ENCODE measurements at regions not wholly inside any gene's neighbourhood (a gene's known extent, or its start where the extent isn't known, plus 50 kb on each side); places are given as distances from the start of the nearest gene placed in this dataset.

GRCh38 chr11:45432100-45432499, 146.0 kb upstream of the SYT13 start:
- Histone ChIP-seq H3K4me2 (ENCODE audit: insufficient read depth, low read length, poor library complexity, severe bottlenecking) (no peak overlapping the region), H3K9me3 (replicated peaks in 1 of 2; ENCODE audit: control insufficient read depth in 2 of 2, insufficient read depth in 1 of 2, low read depth in 1 of 2, low read length in 2 of 2) (no peaks in the 10 kb centered on the region), H3K9ac (ENCODE audit: low read depth, low read length, poor library complexity) (no peak overlapping the region), H3K36me3 (replicated peaks in 1 of 2; ENCODE audit: control insufficient read depth in 2 of 2, insufficient read depth in 2 of 2, low read length in 2 of 2) (no peaks in the 10 kb centered on the region), H3K23ac (ENCODE audit: low read depth, low read length, poor library complexity) (no peak overlapping the region), H3K18ac (ENCODE audit: low read length) (no peak overlapping the region), H3K27me3 (ENCODE audit: control insufficient read depth in 3 of 3, insufficient read depth in 3 of 3, low read depth in 1 of 3, low read length in 3 of 3) (peaks cover 0 to 28% (median 0%) of the 10 kb centered on the region in 3 experiments), H2AFZ (ENCODE audit: low read length) (no peak overlapping the region), H2BK120ac (ENCODE audit: low read depth, low read length) (no peak overlapping the region), H3K4me3 (ENCODE audit: low read length in 2 of 2) (no peak overlapping the region), H4K91ac (ENCODE audit: low read depth, low read length, poor library complexity) (no peak overlapping the region), H3K27ac (replicated peaks; ENCODE audit: low read length) (no peak overlapping the region), H3K4ac (ENCODE audit: low read length) (no peak overlapping the region), H2BK15ac (ENCODE audit: low read length) (no peak overlapping the region), H3K14ac (ENCODE audit: low read length) (no peak overlapping the region), H2BK12ac (ENCODE audit: low read length) (no peak overlapping the region), H3K79me1 (ENCODE audit: low read depth, low read length) (no peaks in the 10 kb centered on the region), H3K4me1 (ENCODE audit: control insufficient read depth in 2 of 2, insufficient read depth in 1 of 2, low read depth in 1 of 2, low read length in 2 of 2) (peaks cover 0 to 2% of the 10 kb centered on the region in 2 donors), H4K8ac (ENCODE audit: low read depth, low read length) (no peak overlapping the region), H2AK5ac (ENCODE audit: low read depth, low read length) (no peak overlapping the region), H2BK5ac (ENCODE audit: low read length) (no peak overlapping the region)
- DNase-seq (ENCODE audit: low spot score) = no peak
- WGBS, 2 donors (ENCODE audit: extremely low coverage in 2 of 2, insufficient read length in 2 of 2, insufficient replicate concordance in 1 of 2) = no CpG with 5 or more reads among the region's 3 CpGs

DNA sequence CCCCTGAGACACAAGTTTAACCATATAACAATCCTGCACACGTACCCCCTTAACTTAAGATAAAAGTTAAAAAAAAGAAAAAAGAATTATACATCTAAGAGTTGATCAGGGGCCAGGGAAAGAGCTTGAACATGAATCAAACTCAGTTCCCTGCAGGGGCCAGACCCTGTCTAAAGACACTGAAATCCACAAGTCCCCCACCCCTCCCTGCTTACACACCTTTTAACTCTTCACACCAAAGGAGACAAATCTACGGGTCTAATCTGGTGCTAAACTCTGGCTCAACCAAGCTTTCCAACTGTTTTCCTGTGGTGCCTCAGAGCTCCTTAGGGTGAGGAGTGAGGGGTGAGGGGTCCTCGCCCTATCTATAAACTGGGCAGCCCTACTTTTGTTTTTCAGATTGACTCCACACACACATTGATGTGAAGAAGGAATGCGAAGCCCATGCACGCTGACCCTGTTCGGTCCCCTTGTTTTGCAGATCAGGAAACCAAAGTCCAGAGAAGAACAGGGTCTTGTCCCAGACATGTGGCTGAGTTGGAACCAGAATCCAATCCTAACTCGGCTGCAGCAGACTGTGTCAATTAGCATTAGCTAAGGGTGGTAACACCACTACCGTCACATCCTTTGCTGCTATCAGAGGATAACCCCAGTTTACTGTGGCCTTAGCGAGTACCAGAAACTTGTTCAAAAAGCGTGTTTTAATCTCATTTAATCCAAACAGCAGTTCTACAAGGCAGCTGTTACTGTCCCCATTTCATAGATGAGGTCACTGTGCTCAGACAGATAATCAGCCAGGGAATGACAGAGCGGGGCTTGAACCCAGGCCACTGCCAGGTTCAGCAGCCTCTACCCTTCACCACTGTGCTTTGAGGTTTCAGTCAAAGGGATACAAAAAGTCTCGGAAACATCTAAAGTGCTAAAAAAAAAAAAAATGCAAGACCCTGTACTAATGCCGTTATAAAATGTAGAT, 145.2 kb upstream of the SYT13 start:
- Histone ChIP-seq H3K36me3 (replicated peaks in 1 of 2; ENCODE audit: control insufficient read depth in 2 of 2, insufficient read depth in 2 of 2, low read length in 2 of 2) (no peaks in the 10 kb centered on the region), H3K27ac (replicated peaks; ENCODE audit: low read length) (no peak overlapping the region), H2AK5ac (ENCODE audit: low read depth, low read length) (no peak overlapping the region), H3K4me1 (ENCODE audit: control insufficient read depth in 2 of 2, insufficient read depth in 1 of 2, low read depth in 1 of 2, low read length in 2 of 2) (peaks cover 0 to 2% of the 10 kb centered on the region in 2 donors), H3K4ac (ENCODE audit: low read length) (no peak overlapping the region), H3K14ac (ENCODE audit: low read length) (no peak overlapping the region), H2BK12ac (ENCODE audit: low read length) (no peak overlapping the region), H3K9ac (ENCODE audit: low read depth, low read length, poor library complexity) (no peak overlapping the region), H2AFZ (ENCODE audit: low read length) (no peak overlapping the region), H4K8ac (ENCODE audit: low read depth, low read length) (no peak overlapping the region), H4K91ac (ENCODE audit: low read depth, low read length, poor library complexity) (no peak overlapping the region), H3K18ac (ENCODE audit: low read length) (no peak overlapping the region), H2BK15ac (ENCODE audit: low read length) (peak overlapping the region; percentile 50), H2BK5ac (ENCODE audit: low read length) (no peak overlapping the region), H2BK120ac (ENCODE audit: low read depth, low read length) (no peak overlapping the region), H3K4me3 (ENCODE audit: low read length in 2 of 2) (no peak overlapping the region), H3K4me2 (ENCODE audit: insufficient read depth, low read length, poor library complexity, severe bottlenecking) (no peak overlapping the region), H3K9me3 (replicated peaks in 1 of 2; ENCODE audit: control insufficient read depth in 2 of 2, insufficient read depth in 1 of 2, low read depth in 1 of 2, low read length in 2 of 2) (no peaks in the 10 kb centered on the region), H3K27me3 (ENCODE audit: control insufficient read depth in 3 of 3, insufficient read depth in 3 of 3, low read depth in 1 of 3, low read length in 3 of 3) (peaks cover 0 to 28% (median 0%) of the 10 kb centered on the region in 3 experiments), H3K23ac (ENCODE audit: low read depth, low read length, poor library complexity) (peak overlapping the region; percentile 34), H3K79me1 (ENCODE audit: low read depth, low read length) (no peaks in the 10 kb centered on the region)
- no peak for DNase-seq (ENCODE audit: low spot score)
- WGBS, 2 donors (ENCODE audit: extremely low coverage in 2 of 2, insufficient read length in 2 of 2, insufficient replicate concordance in 1 of 2) = no CpG with 5 or more reads among the region's 13 CpGs

DNA sequence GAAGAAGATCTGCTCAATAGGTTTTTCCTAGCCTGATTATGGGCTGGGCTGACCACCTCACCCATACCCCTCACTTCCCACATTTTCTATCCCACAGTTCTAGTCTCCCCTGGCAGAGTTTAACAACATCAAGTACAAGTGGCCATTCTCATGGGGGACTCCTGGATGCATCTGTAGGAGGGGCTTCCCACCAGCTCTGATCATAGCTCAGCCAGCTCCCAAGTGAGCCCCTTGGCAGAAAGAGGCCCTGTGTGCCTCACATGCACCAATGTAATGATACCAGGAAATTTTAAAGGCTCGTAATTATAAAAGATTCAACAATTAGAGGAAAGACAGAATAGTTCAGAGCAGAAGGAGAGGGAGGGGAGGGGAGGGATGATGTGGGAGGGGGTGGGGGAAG, 144.2 kb upstream of the SYT13 start:
- Histone ChIP-seq H2BK12ac (ENCODE audit: low read length) (no peak overlapping the region), H2BK5ac (ENCODE audit: low read length) (no peak overlapping the region), H3K27me3 (ENCODE audit: control insufficient read depth in 3 of 3, insufficient read depth in 3 of 3, low read depth in 1 of 3, low read length in 3 of 3) (peaks cover 0 to 28% (median 0%) of the 10 kb centered on the region in 3 experiments), H4K8ac (ENCODE audit: low read depth, low read length) (no peak overlapping the region), H3K36me3 (replicated peaks in 1 of 2; ENCODE audit: control insufficient read depth in 2 of 2, insufficient read depth in 2 of 2, low read length in 2 of 2) (no peaks in the 10 kb centered on the region), H3K4ac (ENCODE audit: low read length) (no peak overlapping the region), H3K4me3 (ENCODE audit: low read length in 2 of 2) (no peak overlapping the region), H3K23ac (ENCODE audit: low read depth, low read length, poor library complexity) (no peak overlapping the region), H3K18ac (ENCODE audit: low read length) (no peak overlapping the region), H3K4me2 (ENCODE audit: insufficient read depth, low read length, poor library complexity, severe bottlenecking) (no peak overlapping the region), H3K9me3 (replicated peaks in 1 of 2; ENCODE audit: control insufficient read depth in 2 of 2, insufficient read depth in 1 of 2, low read depth in 1 of 2, low read length in 2 of 2) (no peaks in the 10 kb centered on the region), H3K9ac (ENCODE audit: low read depth, low read length, poor library complexity) (no peak overlapping the region), H3K79me1 (ENCODE audit: low read depth, low read length) (no peaks in the 10 kb centered on the region), H2AK5ac (ENCODE audit: low read depth, low read length) (no peak overlapping the region), H3K14ac (ENCODE audit: low read length) (no peak overlapping the region), H2BK120ac (ENCODE audit: low read depth, low read length) (no peak overlapping the region), H3K27ac (replicated peaks; ENCODE audit: low read length) (no peak overlapping the region), H4K91ac (ENCODE audit: low read depth, low read length, poor library complexity) (no peak overlapping the region), H2BK15ac (ENCODE audit: low read length) (no peak overlapping the region), H3K4me1 (ENCODE audit: control insufficient read depth in 2 of 2, insufficient read depth in 1 of 2, low read depth in 1 of 2, low read length in 2 of 2) (peaks cover 0 to 4% of the 10 kb centered on the region in 2 donors), H2AFZ (ENCODE audit: low read length) (no peak overlapping the region)
- DNase-seq (ENCODE audit: low spot score) = no peak
- WGBS, 2 donors (ENCODE audit: extremely low coverage in 2 of 2, insufficient read length in 2 of 2, insufficient replicate concordance in 1 of 2) = no CpG with 5 or more reads among the region's 1 CpG

GRCh38 chr11:45429719-45430118, 143.6 kb upstream of the SYT13 start:
- H3K9ac ChIP-seq (ENCODE audit: low read depth, low read length, poor library complexity) = no peak overlapping the region
- H4K91ac ChIP-seq (ENCODE audit: low read depth, low read length, poor library complexity) = no peak overlapping the region
- H3K4me3 ChIP-seq (ENCODE audit: low read length in 2 of 2) = no peak overlapping the region
- no peak overlapping the region for H3K4me2 ChIP-seq (ENCODE audit: insufficient read depth, low read length, poor library complexity, severe bottlenecking)
- no peak overlapping the region for H3K4ac ChIP-seq (ENCODE audit: low read length)
- H3K4me1 ChIP-seq (ENCODE audit: control insufficient read depth in 2 of 2, insufficient read depth in 1 of 2, low read depth in 1 of 2, low read length in 2 of 2) = peaks cover 0 to 6% of the 10 kb centered on the region in 2 donors
- no peak overlapping the region for H2BK120ac ChIP-seq (ENCODE audit: low read depth, low read length)
- no peaks in the 10 kb centered on the region for H3K79me1 ChIP-seq (ENCODE audit: low read depth, low read length)
- H4K8ac ChIP-seq (ENCODE audit: low read depth, low read length) = no peak overlapping the region
- H3K36me3 ChIP-seq (replicated peaks in 1 of 2; ENCODE audit: control insufficient read depth in 2 of 2, insufficient read depth in 2 of 2, low read length in 2 of 2) = no peaks in the 10 kb centered on the region
- H2AK5ac ChIP-seq (ENCODE audit: low read depth, low read length) = no peak overlapping the region
- H3K27me3 ChIP-seq (ENCODE audit: control insufficient read depth in 3 of 3, insufficient read depth in 3 of 3, low read depth in 1 of 3, low read length in 3 of 3) = peaks cover 0 to 21% (median 0%) of the 10 kb centered on the region in 3 experiments
- no peak overlapping the region for H2BK15ac ChIP-seq (ENCODE audit: low read length)
- no peak overlapping the region for H3K27ac ChIP-seq (replicated peaks; ENCODE audit: low read length)
- H3K9me3 ChIP-seq (replicated peaks in 1 of 2; ENCODE audit: control insufficient read depth in 2 of 2, insufficient read depth in 1 of 2, low read depth in 1 of 2, low read length in 2 of 2) = no peaks in the 10 kb centered on the region
- DNase-seq (ENCODE audit: low spot score) = no peak
- H2BK12ac ChIP-seq (ENCODE audit: low read length) = no peak overlapping the region
- H3K18ac ChIP-seq (ENCODE audit: low read length) = no peak overlapping the region
- no peak overlapping the region for H2BK5ac ChIP-seq (ENCODE audit: low read length)
- H2AFZ ChIP-seq (ENCODE audit: low read length) = no peak overlapping the region
- no CpG with 5 or more reads among the region's 4 CpGs for WGBS, 2 donors (ENCODE audit: extremely low coverage in 2 of 2, insufficient read length in 2 of 2, insufficient replicate concordance in 1 of 2)
- H3K14ac ChIP-seq (ENCODE audit: low read length) = no peak overlapping the region
- H3K23ac ChIP-seq (ENCODE audit: low read depth, low read length, poor library complexity) = no peak overlapping the region

Measured in neuronal stem cell (in vitro differentiated cells).